ENCODE measurements at regions not wholly inside any gene's neighbourhood (a gene's known extent, or its start where the extent isn't known, plus 50 kb on each side); places are given as distances from the start of the nearest gene placed in this dataset.

DNA sequence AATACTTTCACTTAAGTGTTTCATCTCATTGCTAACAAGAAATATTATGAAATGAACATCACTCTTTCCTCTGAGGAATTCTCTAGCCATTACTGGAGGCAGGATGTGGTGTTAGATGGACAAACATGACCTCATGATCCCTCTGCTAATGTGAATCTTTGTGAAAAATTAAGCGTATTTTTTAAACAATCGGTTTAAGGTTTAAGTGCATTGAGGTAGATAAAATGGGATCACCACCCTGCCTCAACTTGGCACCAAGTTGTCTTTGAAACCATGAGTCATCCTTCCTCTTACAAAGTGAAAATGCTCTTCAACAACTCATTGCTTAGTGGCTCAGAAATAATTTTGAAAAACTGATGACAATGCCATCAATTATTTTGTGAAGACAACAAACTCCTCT, 76.0 kb upstream of the DCBLD2 start:
- FAIRE-seq (peak; percentile 65), DNase-seq (ENCODE audit: insufficient read length) (no peak)
- TF ChIP-seq POLR2A (IDR thresholded peaks at IDR 0.05; ENCODE audit: low read depth, low read length), result no peak
- TF ChIP-seq POLR2AphosphoS5 (IDR thresholded peaks at IDR 0.05; ENCODE audit: low read depth, low read length), result no peak
- no peak for TF ChIP-seq TAF1 (IDR thresholded peaks at IDR 0.05; ENCODE audit: borderline replicate concordance, low read depth, low read length)

DNA sequence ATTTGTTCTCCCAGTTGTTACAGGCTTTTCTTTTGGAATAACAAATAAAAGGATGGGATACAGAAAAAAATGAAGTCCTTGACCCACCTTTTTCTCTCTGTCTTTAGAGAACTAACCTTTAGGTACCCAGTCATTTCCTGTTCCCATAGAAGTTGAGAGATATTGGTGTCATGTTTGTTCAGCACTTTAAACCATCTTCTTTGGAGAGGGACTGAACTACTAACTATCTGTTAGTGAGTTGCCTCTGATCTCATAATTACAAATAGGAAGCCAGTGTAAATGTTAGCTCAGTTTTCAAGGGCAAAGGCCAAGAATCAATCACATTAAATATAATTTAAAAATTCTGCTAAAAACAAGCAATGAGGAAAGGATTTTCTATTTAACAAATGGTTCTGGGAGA, 72.9 kb upstream of the DCBLD2 start:
- DNase-seq (ENCODE audit: insufficient read length), result no peak
- FAIRE-seq, result no peak
- TF ChIP-seq POLR2AphosphoS5 (IDR thresholded peaks at IDR 0.05; ENCODE audit: low read depth, low read length), result no peak
- TF ChIP-seq POLR2A (IDR thresholded peaks at IDR 0.05; ENCODE audit: low read depth, low read length), result no peak
- no peak for TF ChIP-seq TAF1 (IDR thresholded peaks at IDR 0.05; ENCODE audit: borderline replicate concordance, low read depth, low read length)

DNA sequence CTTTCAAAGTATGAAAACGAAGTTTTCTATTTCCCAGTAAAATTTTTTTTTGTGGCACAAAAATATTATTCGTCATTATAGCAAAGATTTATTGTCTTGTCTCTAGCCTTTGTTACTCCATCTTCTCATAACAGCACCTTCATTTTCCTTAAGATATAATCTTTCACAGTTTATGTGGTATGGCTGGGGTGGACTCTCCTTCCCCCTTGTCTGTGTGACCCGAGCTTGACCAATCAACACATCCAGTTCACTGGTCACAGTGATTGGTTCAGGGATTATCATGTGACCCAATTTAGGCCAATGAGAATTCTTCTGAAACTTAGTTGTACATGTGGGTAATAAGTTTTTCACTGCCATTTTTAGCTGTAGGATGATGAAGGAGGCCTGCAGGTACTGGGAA, 71.2 kb upstream of the DCBLD2 start:
- DNase-seq (ENCODE audit: insufficient read length) (no peak), FAIRE-seq (no peak)
- TF ChIP-seq POLR2A (IDR thresholded peaks at IDR 0.05; ENCODE audit: low read depth, low read length) (no peak), POLR2AphosphoS5 (IDR thresholded peaks at IDR 0.05; ENCODE audit: low read depth, low read length) (no peak), TAF1 (IDR thresholded peaks at IDR 0.05; ENCODE audit: borderline replicate concordance, low read depth, low read length) (no peak)

DNA sequence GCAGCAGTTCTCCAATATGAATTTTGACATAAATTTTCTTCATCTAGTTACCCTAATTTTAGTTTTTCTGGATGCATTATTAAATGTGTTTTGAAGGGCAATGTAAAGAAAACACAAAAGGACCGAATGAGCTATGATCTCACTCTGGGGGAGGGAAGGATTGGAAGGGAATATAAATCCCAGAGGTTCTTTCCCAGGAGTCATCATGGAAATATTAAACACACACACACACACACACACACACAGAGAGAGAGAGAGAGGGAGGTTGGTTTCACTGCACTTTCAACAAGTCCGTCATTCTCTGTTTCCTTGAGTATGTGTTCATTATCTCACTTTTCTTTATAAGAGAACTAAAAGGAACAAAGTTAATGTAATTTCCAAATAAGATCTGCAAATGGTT, 70.7 kb upstream of the DCBLD2 start:
- FAIRE-seq (no peak), DNase-seq (ENCODE audit: insufficient read length) (no peak)
- no peak for TF ChIP-seq POLR2A (IDR thresholded peaks at IDR 0.05; ENCODE audit: low read depth, low read length)

DNA sequence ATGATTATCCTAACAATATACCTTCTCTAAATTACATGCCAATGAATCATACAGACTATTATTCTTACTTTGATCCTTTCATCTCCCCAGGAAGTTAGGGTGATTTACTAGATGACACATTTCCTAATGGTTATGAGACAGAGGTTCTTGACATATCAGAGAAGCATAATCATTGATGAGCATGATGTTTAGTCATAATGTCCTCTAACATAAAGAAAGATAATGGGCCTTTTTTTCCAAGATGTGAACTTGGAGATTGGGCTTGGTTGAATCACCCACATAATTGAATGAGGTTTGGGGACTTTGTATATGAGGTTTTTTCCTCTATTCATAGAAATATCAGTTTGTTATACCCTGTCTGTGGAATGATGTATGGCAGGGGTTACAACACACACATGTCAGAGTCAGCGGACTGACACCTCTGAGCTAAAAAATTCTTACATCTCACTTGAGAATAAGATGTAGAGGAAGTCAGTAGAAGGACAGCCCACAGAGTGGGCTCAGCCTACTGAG, 69.7 kb upstream of the DCBLD2 start:
- TF ChIP-seq POLR2AphosphoS5 (IDR thresholded peaks at IDR 0.05; ENCODE audit: low read depth, low read length) (no peak), POLR2A (IDR thresholded peaks at IDR 0.05; ENCODE audit: low read depth, low read length) (no peak), TAF1 (IDR thresholded peaks at IDR 0.05; ENCODE audit: borderline replicate concordance, low read depth, low read length) (no peak)
- no peak for FAIRE-seq
- no peak for DNase-seq (ENCODE audit: insufficient read length)

DNA sequence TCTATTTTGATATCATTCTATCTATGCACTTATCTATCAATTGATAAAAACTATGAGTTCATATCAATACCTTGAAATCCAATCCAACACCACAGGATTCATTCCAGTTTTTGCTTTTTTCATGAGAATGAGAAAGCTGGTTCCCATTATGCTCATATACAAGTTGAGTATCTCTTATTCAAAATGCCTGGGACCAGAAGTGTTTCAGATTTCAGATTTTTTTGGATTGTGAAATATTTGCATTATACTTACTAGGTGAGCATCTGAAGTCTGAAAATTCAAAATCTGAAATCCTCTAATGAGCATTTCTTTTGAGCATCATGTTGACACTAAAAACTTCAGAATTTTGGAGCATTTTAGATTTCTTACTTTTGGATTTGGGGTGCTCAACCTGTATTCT, 67.8 kb upstream of the DCBLD2 start:
- DNase-seq (ENCODE audit: insufficient read length) (no peak), FAIRE-seq (no peak)
- TF ChIP-seq POLR2AphosphoS5 (IDR thresholded peaks at IDR 0.05; ENCODE audit: low read depth, low read length), result no peak
- TF ChIP-seq POLR2A (IDR thresholded peaks at IDR 0.05; ENCODE audit: low read depth, low read length), result no peak
- TF ChIP-seq TAF1 (IDR thresholded peaks at IDR 0.05; ENCODE audit: borderline replicate concordance, low read depth, low read length), result no peak

DNA sequence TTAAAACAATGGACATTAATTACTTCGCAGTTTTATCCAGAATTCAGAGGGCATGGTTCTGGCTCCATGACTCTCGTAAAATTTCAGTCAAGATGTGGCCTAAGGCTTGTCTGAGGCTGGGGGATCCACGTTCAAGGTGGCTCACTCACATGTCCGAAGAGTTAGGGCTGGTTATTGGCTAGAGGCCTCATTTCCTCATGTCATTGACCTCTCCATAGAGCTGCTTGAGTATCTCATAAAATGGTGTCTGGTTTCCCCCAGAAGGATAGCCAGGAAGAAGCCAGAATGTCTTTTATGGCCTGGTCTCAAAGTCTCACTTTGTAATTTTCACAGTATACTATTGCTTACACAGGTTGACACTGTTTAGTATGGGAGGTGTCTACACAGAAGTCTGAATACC, 67.3 kb upstream of the DCBLD2 start:
- no peak for TF ChIP-seq POLR2AphosphoS5 (IDR thresholded peaks at IDR 0.05; ENCODE audit: low read depth, low read length)
- TF ChIP-seq TAF1 (IDR thresholded peaks at IDR 0.05; ENCODE audit: borderline replicate concordance, low read depth, low read length), result no peak
- TF ChIP-seq POLR2A (IDR thresholded peaks at IDR 0.05; ENCODE audit: low read depth, low read length), result no peak
- DNase-seq (ENCODE audit: insufficient read length) (no peak), FAIRE-seq (no peak)

DNA sequence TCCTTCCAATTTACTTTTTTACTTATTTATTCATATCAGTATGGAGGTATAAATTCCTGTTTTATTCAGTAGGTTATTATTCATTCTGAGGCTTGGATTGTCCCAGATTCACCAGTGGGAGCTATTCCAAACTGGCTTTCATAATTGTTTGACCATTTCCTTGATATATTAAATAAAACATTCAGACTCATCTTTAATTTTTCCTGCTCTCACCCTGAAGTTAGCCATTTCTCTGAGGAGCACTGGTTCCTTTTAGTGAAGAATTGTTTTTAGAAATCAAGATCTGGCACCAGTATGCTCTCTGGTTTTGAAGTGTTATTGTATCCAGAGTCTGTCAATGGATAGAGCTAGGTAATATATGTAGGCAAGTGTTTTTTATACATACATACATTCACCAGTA, 66.9 kb upstream of the DCBLD2 start:
- no peak for FAIRE-seq
- TF ChIP-seq POLR2AphosphoS5 (IDR thresholded peaks at IDR 0.05; ENCODE audit: low read depth, low read length) (no peak), TAF1 (IDR thresholded peaks at IDR 0.05; ENCODE audit: borderline replicate concordance, low read depth, low read length) (no peak), POLR2A (IDR thresholded peaks at IDR 0.05; ENCODE audit: low read depth, low read length) (no peak)
- DNase-seq (ENCODE audit: insufficient read length), result no peak

DNA sequence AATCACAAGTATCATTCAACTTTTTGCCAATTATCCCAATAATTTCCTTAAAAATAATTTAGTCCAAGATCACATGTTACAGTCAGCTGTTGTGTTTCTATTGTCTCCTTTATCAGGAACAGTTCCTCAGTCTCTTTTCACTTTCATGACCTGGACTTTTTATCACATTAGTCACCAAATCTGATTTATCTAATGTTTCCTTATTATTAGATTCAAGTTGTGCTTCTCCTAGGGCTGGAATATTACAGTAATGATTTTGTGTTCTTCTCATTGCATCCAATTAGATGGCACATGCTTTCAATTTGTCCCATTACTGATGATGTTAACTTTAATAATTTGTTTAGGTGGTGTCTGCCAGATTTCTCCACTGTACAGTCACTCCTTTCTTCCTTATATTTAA, 66.3 kb upstream of the DCBLD2 start:
- DNase-seq (ENCODE audit: insufficient read length) (no peak), FAIRE-seq (no peak)
- no peak for TF ChIP-seq POLR2AphosphoS5 (IDR thresholded peaks at IDR 0.05; ENCODE audit: low read depth, low read length)
- no peak for TF ChIP-seq POLR2A (IDR thresholded peaks at IDR 0.05; ENCODE audit: low read depth, low read length)
- TF ChIP-seq TAF1 (IDR thresholded peaks at IDR 0.05; ENCODE audit: borderline replicate concordance, low read depth, low read length), result no peak

DNA sequence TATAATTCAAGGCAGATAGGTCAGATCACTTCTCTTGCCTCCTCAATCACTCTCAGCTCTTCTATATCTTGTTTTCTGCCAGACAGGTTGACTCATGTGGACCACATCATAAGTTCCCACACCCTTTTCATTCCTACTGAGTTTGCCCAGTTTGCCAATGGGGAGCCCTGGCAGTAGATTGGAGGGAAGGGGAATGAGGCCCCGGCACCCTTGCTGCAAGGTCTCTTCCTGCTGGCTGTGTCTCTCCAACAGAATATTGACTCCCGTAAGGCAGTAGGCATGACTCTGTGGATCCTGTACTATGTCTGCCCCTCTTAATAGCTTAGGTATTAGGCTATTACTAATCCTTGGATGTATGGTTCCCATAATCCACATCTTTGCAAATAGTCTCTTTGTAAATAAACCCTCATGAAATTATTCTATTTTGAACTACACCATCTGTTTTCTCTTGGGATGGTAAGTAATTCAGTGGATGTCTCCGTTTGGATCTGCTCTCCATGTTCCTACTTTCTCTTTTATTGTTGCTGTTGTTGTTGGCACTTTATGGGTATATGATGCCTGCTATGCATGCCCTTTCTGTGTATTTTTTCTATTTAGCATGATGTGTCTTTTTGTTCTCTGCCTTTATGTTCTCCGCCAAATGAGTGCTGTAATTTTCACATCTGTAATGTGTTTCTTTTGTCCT, 65.5 kb upstream of the DCBLD2 start:
- DNase-seq (ENCODE audit: insufficient read length), result no peak
- FAIRE-seq, result peak; percentile 24

DNA sequence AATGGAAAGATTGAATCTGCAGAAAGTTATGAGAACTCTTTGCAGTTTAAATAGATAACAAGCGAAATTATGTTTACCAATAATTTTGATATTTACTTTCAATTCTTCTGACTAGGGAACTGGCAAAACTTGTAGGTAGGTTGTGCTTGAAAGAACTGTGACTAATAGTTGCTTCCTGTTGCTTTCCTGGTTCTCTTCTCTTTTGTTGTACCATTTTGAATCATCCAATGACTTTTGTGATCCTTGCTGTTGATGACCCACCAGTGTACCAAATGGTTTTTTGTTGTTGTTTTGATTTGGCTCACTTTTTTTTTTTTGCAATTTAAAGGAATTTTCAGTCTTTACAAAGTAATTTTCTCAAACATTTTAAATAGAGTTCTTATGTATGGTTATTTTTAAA, 64.9 kb upstream of the DCBLD2 start:
- FAIRE-seq, result peak; percentile 60
- TF ChIP-seq POLR2A (IDR thresholded peaks at IDR 0.05; ENCODE audit: low read depth, low read length) (no peak), TAF1 (IDR thresholded peaks at IDR 0.05; ENCODE audit: borderline replicate concordance, low read depth, low read length) (no peak), POLR2AphosphoS5 (IDR thresholded peaks at IDR 0.05; ENCODE audit: low read depth, low read length) (no peak)
- DNase-seq (ENCODE audit: insufficient read length), result no peak

More for the DNA sequence above, 65.5 kb upstream of the DCBLD2 start:
- TF ChIP-seq TAF1 (IDR thresholded peaks at IDR 0.05; ENCODE audit: borderline replicate concordance, low read depth, low read length), result no peak
- TF ChIP-seq POLR2A (IDR thresholded peaks at IDR 0.05; ENCODE audit: low read depth, low read length), result no peak
- TF ChIP-seq POLR2AphosphoS5 (IDR thresholded peaks at IDR 0.05; ENCODE audit: low read depth, low read length), result no peak

DNA sequence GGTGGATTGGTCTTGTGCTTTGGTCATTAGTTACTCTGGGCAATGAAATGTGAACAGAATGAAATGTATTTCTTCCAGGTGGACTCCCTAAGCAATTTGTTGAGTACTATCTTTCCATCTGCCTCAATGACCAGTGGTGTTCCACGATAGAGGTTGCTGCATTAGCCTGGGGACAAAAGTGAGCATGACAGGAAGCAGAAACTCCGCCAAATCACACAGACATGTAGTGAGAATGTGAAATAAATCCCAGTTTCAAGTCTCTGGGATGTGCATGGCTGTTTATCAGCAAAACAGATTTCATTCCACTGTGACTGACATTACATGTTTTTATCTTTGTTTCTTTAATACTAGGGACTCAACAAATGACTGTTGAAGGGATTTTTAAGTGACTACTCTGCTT, 63.3 kb upstream of the DCBLD2 start:
- peak; percentile 42 for FAIRE-seq

More for the DNA sequence above, 63.3 kb upstream of the DCBLD2 start:
- TF ChIP-seq POLR2AphosphoS5 (IDR thresholded peaks at IDR 0.05; ENCODE audit: low read depth, low read length) (no peak), TAF1 (IDR thresholded peaks at IDR 0.05; ENCODE audit: borderline replicate concordance, low read depth, low read length) (no peak), POLR2A (IDR thresholded peaks at IDR 0.05; ENCODE audit: low read depth, low read length) (no peak)
- no peak for DNase-seq (ENCODE audit: insufficient read length)

All from GM12892 (cell line).